Stimulated activated naive CD8-positive, alpha-beta T cell treated with anti-CD3 and anti-CD28 coated beads, Interleukin-15, Interleukin-2, amounts not matched to agents 100 ng/mL and 50 ng/mL, for 24 hours (primary cell): ENCODE measurements at regions not wholly inside any gene's neighbourhood (a gene's known extent, or its start where the extent isn't known, plus 50 kb on each side); places are given as distances from the start of the nearest gene placed in this dataset.

Source experiments
- H3K27ac Mint-ChIP-seq: one replicate; pipeline ENCODE4 v1.8.0; 2021; ENCODE audit warnings: mild to moderate bottlenecking, mixed read lengths
- H3K27me3 Mint-ChIP-seq: one replicate; pipeline ENCODE4 v1.8.0; 2021; ENCODE audit warnings: mixed read lengths
- H3K36me3 Mint-ChIP-seq: one replicate; pipeline ENCODE4 v1.8.0; 2021; ENCODE audit warnings: low read depth, mixed read lengths
- H3K4me1 Mint-ChIP-seq: one replicate; pipeline ENCODE4 v1.8.0; 2021; ENCODE audit warnings: low read depth, mixed read lengths
- H3K4me3 Mint-ChIP-seq: one replicate; pipeline ENCODE4 v1.8.0; 2021; ENCODE audit warnings: mild to moderate bottlenecking, mixed read lengths
- H3K9me3 Mint-ChIP-seq: one replicate; pipeline ENCODE4 v1.8.0; 2021; ENCODE audit warnings: mixed read lengths

- H3K27ac Mint-ChIP-seq: no peak overlapping the region
- H3K9me3 Mint-ChIP-seq: no peaks in the 10 kb centered on the region
- no peaks in the 10 kb centered on the region for H3K36me3 Mint-ChIP-seq
- no peak overlapping the region for H3K4me3 Mint-ChIP-seq
- H3K27me3 Mint-ChIP-seq: no peaks in the 10 kb centered on the region
- no peaks in the 10 kb centered on the region for H3K4me1 Mint-ChIP-seq
Measured at GRCh38 chr12:46677749-46678148, 148.0 kb downstream of the SLC38A4 start.

- no peak overlapping the region for H3K4me3 Mint-ChIP-seq
- H3K36me3 Mint-ChIP-seq: no peaks in the 10 kb centered on the region
- no peak overlapping the region for H3K27ac Mint-ChIP-seq
- H3K27me3 Mint-ChIP-seq: no peaks in the 10 kb centered on the region
- no peaks in the 10 kb centered on the region for H3K9me3 Mint-ChIP-seq
- H3K4me1 Mint-ChIP-seq: no peaks in the 10 kb centered on the region
Measured at GRCh38 chr12:46676797-46677520, 148.8 kb downstream of the SLC38A4 start.

GRCh38 chr12:46676396-46676795 is 149.4 kb downstream of the SLC38A4 start:
- Mint-ChIP-seq H3K36me3 (no peaks in the 10 kb centered on the region), H3K4me1 (no peaks in the 10 kb centered on the region), H3K9me3 (no peaks in the 10 kb centered on the region), H3K27ac (no peak overlapping the region), H3K4me3 (no peak overlapping the region), H3K27me3 (no peaks in the 10 kb centered on the region)

- no peaks in the 10 kb centered on the region for H3K9me3 Mint-ChIP-seq
- no peaks in the 10 kb centered on the region for H3K36me3 Mint-ChIP-seq
- H3K4me3 Mint-ChIP-seq: no peak overlapping the region
- H3K4me1 Mint-ChIP-seq: no peaks in the 10 kb centered on the region
- no peak overlapping the region for H3K27ac Mint-ChIP-seq
- no peaks in the 10 kb centered on the region for H3K27me3 Mint-ChIP-seq
Measured at GRCh38 chr12:46675736-46676135, 150.1 kb downstream of the SLC38A4 start.

- Mint-ChIP-seq H3K36me3 (peaks cover 7% of the 10 kb centered on the region), H3K4me3 (no peak overlapping the region), H3K27ac (no peak overlapping the region), H3K27me3 (no peaks in the 10 kb centered on the region), H3K9me3 (no peaks in the 10 kb centered on the region), H3K4me1 (no peaks in the 10 kb centered on the region)
Measured at GRCh38 chr12:46674800-46675199, 151.0 kb downstream of the SLC38A4 start.

GRCh38 chr12:46674129-46674528 is 151.7 kb downstream of the SLC38A4 start:
- no peaks in the 10 kb centered on the region for H3K9me3 Mint-ChIP-seq
- H3K27me3 Mint-ChIP-seq: no peaks in the 10 kb centered on the region
- no peaks in the 10 kb centered on the region for H3K4me1 Mint-ChIP-seq
- peaks cover 7% of the 10 kb centered on the region for H3K36me3 Mint-ChIP-seq
- no peak overlapping the region for H3K27ac Mint-ChIP-seq
- H3K4me3 Mint-ChIP-seq: no peak overlapping the region

GRCh38 chr12:46671102-46671501 is 154.7 kb downstream of the SLC38A4 start:
- Mint-ChIP-seq H3K36me3 (peaks cover 7% of the 10 kb centered on the region), H3K4me3 (no peak overlapping the region), H3K27ac (no peak overlapping the region), H3K4me1 (no peaks in the 10 kb centered on the region), H3K27me3 (no peaks in the 10 kb centered on the region), H3K9me3 (no peaks in the 10 kb centered on the region)

GRCh38 chr12:46670636-46671035 is 155.2 kb downstream of the SLC38A4 start:
- Mint-ChIP-seq H3K36me3 (peaks cover 7% of the 10 kb centered on the region), H3K27ac (no peak overlapping the region), H3K9me3 (no peaks in the 10 kb centered on the region), H3K27me3 (no peaks in the 10 kb centered on the region), H3K4me1 (peaks cover under 1% of the 10 kb centered on the region), H3K4me3 (no peak overlapping the region)

GRCh38 chr12:46669720-46670119 is 156.1 kb downstream of the SLC38A4 start:
- Mint-ChIP-seq H3K27me3 (no peaks in the 10 kb centered on the region), H3K9me3 (no peaks in the 10 kb centered on the region), H3K4me1 (peaks cover 10% of the 10 kb centered on the region), H3K4me3 (no peak overlapping the region), H3K36me3 (peaks cover 7% of the 10 kb centered on the region), H3K27ac (no peak overlapping the region)

- Mint-ChIP-seq H3K27me3 (no peaks in the 10 kb centered on the region), H3K4me3 (no peak overlapping the region), H3K36me3 (peaks cover 7% of the 10 kb centered on the region), H3K4me1 (peaks cover 12% of the 10 kb centered on the region), H3K9me3 (no peaks in the 10 kb centered on the region), H3K27ac (no peak overlapping the region)
Measured at GRCh38 chr12:46667551-46667950, 158.2 kb downstream of the SLC38A4 start.

- Mint-ChIP-seq H3K27ac (no peak overlapping the region), H3K9me3 (no peaks in the 10 kb centered on the region), H3K36me3 (no peaks in the 10 kb centered on the region), H3K4me3 (peak overlapping the region; percentile 52), H3K27me3 (no peaks in the 10 kb centered on the region), H3K4me1 (peaks cover 31% of the 10 kb centered on the region)
Measured at GRCh38 chr12:46664761-46665287, 161.0 kb downstream of the SLC38A4 start.

GRCh38 chr12:46663318-46663717 is 162.5 kb downstream of the SLC38A4 start:
- Mint-ChIP-seq H3K27me3 (no peaks in the 10 kb centered on the region), H3K9me3 (no peaks in the 10 kb centered on the region), H3K4me3 (no peak overlapping the region), H3K4me1 (peaks cover 41% of the 10 kb centered on the region), H3K36me3 (no peaks in the 10 kb centered on the region), H3K27ac (no peak overlapping the region)

GRCh38 chr12:46661110-46661845 is 164.5 kb downstream of the SLC38A4 start:
- no peaks in the 10 kb centered on the region for H3K36me3 Mint-ChIP-seq
- H3K4me3 Mint-ChIP-seq: no peak overlapping the region
- no peaks in the 10 kb centered on the region for H3K27me3 Mint-ChIP-seq
- peaks cover 41% of the 10 kb centered on the region for H3K4me1 Mint-ChIP-seq
- H3K27ac Mint-ChIP-seq: no peak overlapping the region
- no peaks in the 10 kb centered on the region for H3K9me3 Mint-ChIP-seq

GRCh38 chr12:46660719-46661109 is 165.1 kb downstream of the SLC38A4 start:
- Mint-ChIP-seq H3K27ac (no peak overlapping the region), H3K36me3 (no peaks in the 10 kb centered on the region), H3K9me3 (no peaks in the 10 kb centered on the region)

GRCh38 chr12:46660276-46660675 is 165.5 kb downstream of the SLC38A4 start:
- no peaks in the 10 kb centered on the region for H3K9me3 Mint-ChIP-seq
- H3K4me3 Mint-ChIP-seq: no peak overlapping the region
- H3K4me1 Mint-ChIP-seq: peaks cover 37% of the 10 kb centered on the region
- no peaks in the 10 kb centered on the region for H3K36me3 Mint-ChIP-seq
- H3K27ac Mint-ChIP-seq: peak overlapping the region; percentile 68
- no peaks in the 10 kb centered on the region for H3K27me3 Mint-ChIP-seq

More at GRCh38 chr12:46660719-46661109, 165.1 kb downstream of the SLC38A4 start:
- Mint-ChIP-seq H3K4me3 (no peak overlapping the region), H3K27me3 (no peaks in the 10 kb centered on the region), H3K4me1 (peaks cover 41% of the 10 kb centered on the region)
